HG03097 (cell line): ENCODE measurements at regions not wholly inside any gene's neighbourhood (a gene's known extent, or its start where the extent isn't known, plus 50 kb on each side); places are given as distances from the start of the nearest gene placed in this dataset.

Experiments
- ATAC-seq: cut with Tn5 transposase; IDR thresholded peaks from one replicate; pipeline ENCODE4 v1.9.1; 2021; ENCODE audit not compliant: unreplicated experiment, low FRiP score

GRCh38 chr12:97267594-97268202 lies 194.9 kb upstream of the RMST start:
- ATAC-seq, result no peak

GRCh38 chr12:97272471-97272870 lies 190.1 kb upstream of the RMST start:
- no peak for ATAC-seq

- ATAC-seq, result no peak
Observed at GRCh38 chr12:97274386-97274785, 188.2 kb upstream of the RMST start.

GRCh38 chr12:97275256-97275655 lies 187.3 kb upstream of the RMST start:
- ATAC-seq, result no peak

GRCh38 chr12:97275728-97276590 lies 186.6 kb upstream of the RMST start:
- ATAC-seq, result no peak

- ATAC-seq, result no peak
Observed at GRCh38 chr12:97276661-97277429, 185.8 kb upstream of the RMST start.

- ATAC-seq, result no peak
Observed at GRCh38 chr12:97283297-97283696, 179.3 kb upstream of the RMST start.

GRCh38 chr12:97288531-97288930 lies 174.1 kb upstream of the RMST start:
- no peak for ATAC-seq

- ATAC-seq, result no peak
Observed at GRCh38 chr12:97292588-97292987, 170.0 kb upstream of the RMST start.

- no peak for ATAC-seq
Observed at GRCh38 chr12:97293541-97293940, 169.1 kb upstream of the RMST start.

- no peak for ATAC-seq
Observed at GRCh38 chr12:97299847-97300246, 162.8 kb upstream of the RMST start.

- ATAC-seq, result no peak
Observed at GRCh38 chr12:97300431-97300830, 162.2 kb upstream of the RMST start.

- no peak for ATAC-seq
Observed at GRCh38 chr12:97300891-97301290, 161.7 kb upstream of the RMST start.

- no peak for ATAC-seq
Observed at GRCh38 chr12:97301576-97301975, 161.0 kb upstream of the RMST start.

- no peak for ATAC-seq
Observed at GRCh38 chr12:97305651-97306050, 157.0 kb upstream of the RMST start.

GRCh38 chr12:97306147-97306546 lies 156.5 kb upstream of the RMST start:
- peak; percentile 73 for ATAC-seq

GRCh38 chr12:97308576-97309198 lies 153.9 kb upstream of the RMST start:
- no peak for ATAC-seq

GRCh38 chr12:97309921-97310320 lies 152.7 kb upstream of the RMST start:
- ATAC-seq, result no peak

GRCh38 chr12:97312570-97313135 lies 150.0 kb upstream of the RMST start:
- no peak for ATAC-seq

- no peak for ATAC-seq
Observed at GRCh38 chr12:97313471-97314190, 149.0 kb upstream of the RMST start.
